ENCODE measurements at regions not wholly inside any gene's neighbourhood (a gene's known extent, or its start where the extent isn't known, plus 50 kb on each side); places are given as distances from the start of the nearest gene placed in this dataset.
A peak's percentile ranks its signal among the peaks of the same experiment; 100 is the strongest.

DNA sequence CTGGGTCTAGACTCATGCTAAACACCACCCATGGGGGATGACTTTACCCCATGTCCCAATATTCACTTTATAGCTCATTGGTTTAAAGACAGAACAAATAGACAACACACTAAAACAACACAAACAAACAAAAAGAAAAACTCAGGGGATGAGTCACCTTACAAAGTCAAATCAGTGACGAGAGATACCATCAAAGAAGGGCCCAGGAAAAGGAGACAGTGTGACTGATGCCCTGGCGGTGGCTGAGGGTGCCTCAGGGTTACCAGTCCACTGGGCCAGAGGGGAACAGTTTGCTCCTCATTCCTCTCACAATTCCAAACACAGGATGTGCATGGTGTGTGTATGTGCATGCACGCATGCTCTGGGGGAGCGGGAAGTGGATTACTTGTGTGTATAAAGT is 171.3 kb upstream of the PRKCQ start:
- DNase-seq (ENCODE audit: low read depth, low spot score) (no peak), ATAC-seq (0 out of 2 replicates have a peak, but pooled peaks have one; percentile 20)
- POLR2A ChIA-PET: no interaction called here
- BruUV-seq (replicated peaks): no TSS peak
- Histone ChIP-seq H3K79me2 (ENCODE audit: insufficient read depth, low read length) (no peaks in the 10 kb centered on the region), H3K4me3 (replicated peaks in 1 of 2; ENCODE audit: low read depth in 1 of 2, low read length in 2 of 2) (no peak overlapping the region), H3K4me2 (ENCODE audit: low read length) (peak overlapping the region; percentile 31), H3K27ac (ENCODE audit: low read depth, low read length) (no peak overlapping the region), H3K9me2 (ENCODE audit: insufficient read depth) (no peaks in the 10 kb centered on the region), H3K4me1 (ENCODE audit: control insufficient read depth in 1 of 2, insufficient read depth in 2 of 2, low read length in 2 of 2) (peaks cover 3 to 60% of the 10 kb centered on the region in 2 experiments; a peak in 3 of 4 replicates), H3K9ac (ENCODE audit: low read length) (no peak overlapping the region), H3K36me3 (ENCODE audit: control insufficient read depth in 1 of 2, insufficient read depth in 2 of 2, low read length in 2 of 2) (no peaks in the 10 kb centered on the region), H3K27me3 (ENCODE audit: insufficient read depth, low read length) (no peaks in the 10 kb centered on the region), H3K9me3 (ENCODE audit: control insufficient read depth in 1 of 2, insufficient read depth in 1 of 2, low read depth in 1 of 2, low read length in 2 of 2) (no peaks in the 10 kb centered on the region), H4K20me1 (ENCODE audit: insufficient read depth) (no peaks in the 10 kb centered on the region), H2AFZ (ENCODE audit: low read depth, low read length, poor library complexity, severe bottlenecking) (no peak overlapping the region)
- RAD21 ChIA-PET (ENCODE audit: low non-redundant PET in 1 of 2, low total read pairs in 2 of 2, uncharacterized antibody in 2 of 2, unreplicated experiment in 2 of 2): no interaction called here
- TF ChIP-seq RAD21 (IDR thresholded peaks at IDR 0.05; ENCODE audit: low read depth) (no peak), EGR1 (IDR thresholded peaks at IDR 0.05; ENCODE audit: low read depth) (no peak)
- intact Hi-C loops (cut with micrococcal nuclease): no loop called here
- CTCF ChIA-PET: no interaction called here

DNA sequence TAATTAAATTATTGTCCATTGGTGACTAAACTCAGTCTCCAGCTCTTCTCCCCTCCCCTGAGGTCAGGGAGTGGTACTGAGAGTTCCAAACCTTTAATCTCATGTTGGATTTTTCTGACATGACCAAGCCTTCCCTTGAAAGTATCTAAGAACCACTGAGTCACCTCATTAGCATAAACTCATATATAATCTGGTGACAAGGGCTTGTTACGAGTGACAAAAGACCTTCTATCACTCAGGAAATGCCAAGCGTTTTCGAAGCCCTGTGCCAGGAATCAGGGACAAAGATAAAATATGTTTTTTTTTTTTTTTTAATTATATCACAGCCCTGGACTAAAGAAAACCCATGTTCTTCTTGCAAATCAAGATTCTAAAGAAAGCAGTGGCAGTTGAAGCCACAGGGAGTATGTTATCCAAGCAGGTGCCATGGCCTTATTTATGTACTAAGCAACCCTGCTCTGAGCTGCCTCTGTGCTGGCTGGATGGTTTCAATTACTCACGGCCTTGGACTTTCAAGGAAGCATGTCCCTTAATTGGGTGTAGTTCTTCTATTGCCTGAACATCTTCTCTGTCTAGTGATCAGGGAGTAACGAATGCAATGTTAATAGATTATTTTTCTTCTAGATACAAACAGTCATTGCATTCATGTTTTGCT is 169.0 kb upstream of the PRKCQ start:
- Histone ChIP-seq H3K27me3 (ENCODE audit: insufficient read depth, low read length) (no peaks in the 10 kb centered on the region), H3K4me3 (replicated peaks in 1 of 2; ENCODE audit: low read depth in 1 of 2, low read length in 2 of 2) (peak overlapping the region in 1 of 2 experiments; percentile 12; a peak in 1 of 4 replicates), H3K4me1 (ENCODE audit: control insufficient read depth in 1 of 2, insufficient read depth in 2 of 2, low read length in 2 of 2) (peaks cover 3 to 59% of the 10 kb centered on the region in 2 experiments; a peak in 3 of 4 replicates), H3K36me3 (ENCODE audit: control insufficient read depth in 1 of 2, insufficient read depth in 2 of 2, low read length in 2 of 2) (no peaks in the 10 kb centered on the region), H3K9ac (ENCODE audit: low read length) (peak overlapping the region; percentile 37), H3K9me3 (ENCODE audit: control insufficient read depth in 1 of 2, insufficient read depth in 1 of 2, low read depth in 1 of 2, low read length in 2 of 2) (no peaks in the 10 kb centered on the region), H3K79me2 (ENCODE audit: insufficient read depth, low read length) (no peaks in the 10 kb centered on the region), H3K27ac (ENCODE audit: low read depth, low read length) (peak overlapping the region; percentile 38; the same call in 1 of the 2 replicates), H3K9me2 (ENCODE audit: insufficient read depth) (no peaks in the 10 kb centered on the region), H3K4me2 (ENCODE audit: low read length) (peak overlapping the region; percentile 70), H4K20me1 (ENCODE audit: insufficient read depth) (no peaks in the 10 kb centered on the region), H2AFZ (ENCODE audit: low read depth, low read length, poor library complexity, severe bottlenecking) (no peak overlapping the region)
- intact Hi-C loops (cut with micrococcal nuclease): no loop called here
- ChIA-PET CTCF (no interaction called here), RAD21 (ENCODE audit: low non-redundant PET in 1 of 2, low total read pairs in 2 of 2, uncharacterized antibody in 2 of 2, unreplicated experiment in 2 of 2) (interaction anchor here in 1 of 2 experiments (0.6 kb wide), 1 partner anchor 70 kb away, joined by 4 read pairs; no protein-coding TSS in a partner anchor), POLR2A (interaction anchor here (0.7 to 1.4 kb wide), 2 partner anchors 12 to 27 kb away, joined by 3 read pairs; no protein-coding TSS in a partner anchor)
- no TSS peak for BruUV-seq (replicated peaks)
- ATAC-seq (peak; percentile 71), DNase-seq (ENCODE audit: low read depth, low spot score) (peak; percentile 56)
- TF ChIP-seq POLR2A (IDR thresholded peaks at IDR 0.05; ENCODE audit: borderline replicate concordance, extremely low read depth, insufficient read depth, insufficient read length) (no peak), FOSL1 (IDR thresholded peaks at IDR 0.05; ENCODE audit: low read depth) (peak; percentile 68), TCF7L2 (IDR thresholded peaks at IDR 0.05; ENCODE audit: borderline replicate concordance, extremely low read depth, insufficient read depth, insufficient read length) (no peak), SIN3A (IDR thresholded peaks at IDR 0.05; ENCODE audit: low read depth) (0 out of 2 replicates have a peak, but pooled peaks have one; percentile 31), SP1 (IDR thresholded peaks at IDR 0.05; ENCODE audit: low read depth) (peak; percentile 62), ZNF274 (IDR thresholded peaks at IDR 0.05; ENCODE audit: low read depth, low read length) (no peak), ZFX (IDR thresholded peaks at IDR 0.05) (no peak)
- TF ChIP-seq, protein P1, sequence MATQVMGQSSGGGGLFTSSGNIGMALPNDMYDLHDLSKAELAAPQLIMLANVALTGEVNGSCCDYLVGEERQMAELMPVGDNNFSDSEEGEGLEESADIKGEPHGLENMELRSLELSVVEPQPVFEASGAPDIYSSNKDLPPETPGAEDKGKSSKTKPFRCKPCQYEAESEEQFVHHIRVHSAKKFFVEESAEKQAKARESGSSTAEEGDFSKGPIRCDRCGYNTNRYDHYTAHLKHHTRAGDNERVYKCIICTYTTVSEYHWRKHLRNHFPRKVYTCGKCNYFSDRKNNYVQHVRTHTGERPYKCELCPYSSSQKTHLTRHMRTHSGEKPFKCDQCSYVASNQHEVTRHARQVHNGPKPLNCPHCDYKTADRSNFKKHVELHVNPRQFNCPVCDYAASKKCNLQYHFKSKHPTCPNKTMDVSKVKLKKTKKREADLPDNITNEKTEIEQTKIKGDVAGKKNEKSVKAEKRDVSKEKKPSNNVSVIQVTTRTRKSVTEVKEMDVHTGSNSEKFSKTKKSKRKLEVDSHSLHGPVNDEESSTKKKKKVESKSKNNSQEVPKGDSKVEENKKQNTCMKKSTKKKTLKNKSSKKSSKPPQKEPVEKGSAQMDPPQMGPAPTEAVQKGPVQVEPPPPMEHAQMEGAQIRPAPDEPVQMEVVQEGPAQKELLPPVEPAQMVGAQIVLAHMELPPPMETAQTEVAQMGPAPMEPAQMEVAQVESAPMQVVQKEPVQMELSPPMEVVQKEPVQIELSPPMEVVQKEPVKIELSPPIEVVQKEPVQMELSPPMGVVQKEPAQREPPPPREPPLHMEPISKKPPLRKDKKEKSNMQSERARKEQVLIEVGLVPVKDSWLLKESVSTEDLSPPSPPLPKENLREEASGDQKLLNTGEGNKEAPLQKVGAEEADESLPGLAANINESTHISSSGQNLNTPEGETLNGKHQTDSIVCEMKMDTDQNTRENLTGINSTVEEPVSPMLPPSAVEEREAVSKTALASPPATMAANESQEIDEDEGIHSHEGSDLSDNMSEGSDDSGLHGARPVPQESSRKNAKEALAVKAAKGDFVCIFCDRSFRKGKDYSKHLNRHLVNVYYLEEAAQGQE (IDR thresholded peaks at IDR 0.05; ENCODE audit: low read depth): no peak
- TF ChIP-seq, protein P2, sequence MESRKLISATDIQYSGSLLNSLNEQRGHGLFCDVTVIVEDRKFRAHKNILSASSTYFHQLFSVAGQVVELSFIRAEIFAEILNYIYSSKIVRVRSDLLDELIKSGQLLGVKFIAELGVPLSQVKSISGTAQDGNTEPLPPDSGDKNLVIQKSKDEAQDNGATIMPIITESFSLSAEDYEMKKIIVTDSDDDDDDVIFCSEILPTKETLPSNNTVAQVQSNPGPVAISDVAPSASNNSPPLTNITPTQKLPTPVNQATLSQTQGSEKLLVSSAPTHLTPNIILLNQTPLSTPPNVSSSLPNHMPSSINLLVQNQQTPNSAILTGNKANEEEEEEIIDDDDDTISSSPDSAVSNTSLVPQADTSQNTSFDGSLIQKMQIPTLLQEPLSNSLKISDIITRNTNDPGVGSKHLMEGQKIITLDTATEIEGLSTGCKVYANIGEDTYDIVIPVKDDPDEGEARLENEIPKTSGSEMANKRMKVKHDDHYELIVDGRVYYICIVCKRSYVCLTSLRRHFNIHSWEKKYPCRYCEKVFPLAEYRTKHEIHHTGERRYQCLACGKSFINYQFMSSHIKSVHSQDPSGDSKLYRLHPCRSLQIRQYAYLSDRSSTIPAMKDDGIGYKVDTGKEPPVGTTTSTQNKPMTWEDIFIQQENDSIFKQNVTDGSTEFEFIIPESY (IDR thresholded peaks at IDR 0.05; ENCODE audit: extremely low read depth, insufficient replicate concordance, low read length): no peak

Measured in HCT116 (cell line).